Ovary (tissue), 3 donors: ENCODE measurements at regions not wholly inside any gene's neighbourhood (a gene's known extent, or its start where the extent isn't known, plus 50 kb on each side); places are given as distances from the start of the nearest gene placed in this dataset.

ENCODE experiments used
- POLR2A ChIP-seq: fragments of 450-650 bp; IDR thresholded peaks from one replicate; pipeline ENCODE4 v1.6.1; 2017; ENCODE audit warnings: antibody characterized with exemption, mild to moderate bottlenecking, moderate library complexity
- TF ChIP-seq, protein P1 (sequence below), 3 donors: fragments of 450-650 bp in 2 of 3; fragments of 200-600 bp in 1 of 3; IDR thresholded peaks; one replicate each; pipeline versions ENCODE4 v1.5.1 to v1.8.0; 2016 to 2022; ENCODE audit warnings: antibody characterized with exemption in 3 of 3, mild to moderate bottlenecking in 1 of 3
- donor health status: DM: no; HTN: no; CAD: no.

DNA sequence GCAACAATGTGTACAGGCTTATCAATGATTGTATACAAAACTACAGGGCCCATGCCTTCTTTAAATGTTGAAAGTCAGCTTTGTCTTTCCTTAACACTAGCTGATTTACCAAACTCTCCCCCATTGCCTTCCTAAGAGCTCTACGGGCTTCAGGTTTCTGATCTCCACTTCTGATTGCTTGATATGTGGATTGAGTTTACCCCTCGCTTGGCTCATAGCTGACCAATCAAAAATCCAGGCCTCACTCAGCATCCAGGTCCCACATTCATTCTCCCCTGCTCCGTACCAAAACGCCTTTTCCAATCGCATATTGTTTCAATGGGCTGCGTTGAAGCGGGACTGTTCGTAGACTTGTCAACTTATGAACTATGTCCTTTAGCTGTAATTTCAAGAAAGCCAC, 195.1 kb upstream of the TOX3 start:
- TF ChIP-seq, protein P1, sequence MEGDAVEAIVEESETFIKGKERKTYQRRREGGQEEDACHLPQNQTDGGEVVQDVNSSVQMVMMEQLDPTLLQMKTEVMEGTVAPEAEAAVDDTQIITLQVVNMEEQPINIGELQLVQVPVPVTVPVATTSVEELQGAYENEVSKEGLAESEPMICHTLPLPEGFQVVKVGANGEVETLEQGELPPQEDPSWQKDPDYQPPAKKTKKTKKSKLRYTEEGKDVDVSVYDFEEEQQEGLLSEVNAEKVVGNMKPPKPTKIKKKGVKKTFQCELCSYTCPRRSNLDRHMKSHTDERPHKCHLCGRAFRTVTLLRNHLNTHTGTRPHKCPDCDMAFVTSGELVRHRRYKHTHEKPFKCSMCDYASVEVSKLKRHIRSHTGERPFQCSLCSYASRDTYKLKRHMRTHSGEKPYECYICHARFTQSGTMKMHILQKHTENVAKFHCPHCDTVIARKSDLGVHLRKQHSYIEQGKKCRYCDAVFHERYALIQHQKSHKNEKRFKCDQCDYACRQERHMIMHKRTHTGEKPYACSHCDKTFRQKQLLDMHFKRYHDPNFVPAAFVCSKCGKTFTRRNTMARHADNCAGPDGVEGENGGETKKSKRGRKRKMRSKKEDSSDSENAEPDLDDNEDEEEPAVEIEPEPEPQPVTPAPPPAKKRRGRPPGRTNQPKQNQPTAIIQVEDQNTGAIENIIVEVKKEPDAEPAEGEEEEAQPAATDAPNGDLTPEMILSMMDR (IDR thresholded peaks at IDR 0.05), result no peak
- no peak for TF ChIP-seq POLR2A
